Medulla oblongata (tissue), 1 donor: ENCODE measurements at regions not wholly inside any gene's neighbourhood (a gene's known extent, or its start where the extent isn't known, plus 50 kb on each side); places are given as distances from the start of the nearest gene placed in this dataset.
"Not testable (repeated sequence)": the region's sequence is repeated elsewhere in the genome, so short reads cannot be mapped to it uniquely, and the experiment has no call there.

Experiments
- DNase-seq: peaks from one replicate; pipeline ENCODE4 v3.0.0-alpha.2; 2015; ENCODE audit errors: extremely low spot score

DNA sequence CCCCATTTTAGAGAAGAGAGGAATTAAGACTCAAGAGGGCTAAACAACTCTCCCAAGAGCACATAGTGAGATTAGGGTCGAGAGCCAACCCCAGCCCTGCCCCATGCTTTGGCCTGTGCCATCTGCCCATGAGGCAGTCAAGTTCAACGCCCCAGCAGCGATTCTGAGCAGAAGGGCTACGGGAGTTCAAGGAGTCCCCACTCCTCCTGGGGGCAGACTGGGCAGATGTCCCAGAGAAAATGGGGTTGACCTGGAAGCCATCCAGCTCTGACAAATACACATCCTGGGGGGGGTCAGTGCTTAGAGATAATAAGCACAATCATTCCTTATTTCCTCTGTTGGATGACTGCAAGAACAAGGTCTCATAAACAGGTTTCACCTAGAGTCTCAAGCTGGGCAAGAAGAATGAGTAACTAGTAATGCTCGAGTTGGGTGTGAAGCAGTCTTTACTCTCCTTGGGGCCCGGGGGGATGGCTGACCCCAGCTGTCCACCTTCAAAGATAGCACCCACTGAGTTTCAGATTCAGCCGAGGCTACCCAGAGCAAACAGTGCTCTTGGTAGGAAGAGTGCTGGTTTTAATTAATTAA, 716.4 kb downstream of the RNF144A start:
- no peak for DNase-seq

DNA sequence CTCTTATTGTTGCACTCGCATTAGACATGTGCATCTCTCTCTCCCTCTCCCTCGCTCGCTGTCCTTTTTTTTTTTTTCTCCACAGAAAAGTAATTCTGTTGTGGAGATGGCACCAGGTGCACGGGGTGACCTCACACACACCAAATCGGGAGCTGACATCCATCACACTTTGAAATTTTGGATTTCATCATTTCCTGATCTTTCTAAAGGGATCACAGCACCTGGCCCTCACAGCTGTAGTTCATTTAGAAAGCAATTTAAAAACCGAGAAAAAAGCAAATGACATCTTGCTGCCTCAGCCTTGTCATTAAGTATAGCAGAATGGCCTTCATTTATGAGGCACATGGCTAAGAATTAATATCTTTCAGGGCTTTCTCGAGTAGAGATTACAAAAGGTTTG, 717.2 kb downstream of the RNF144A start:
- no peak for DNase-seq

DNA sequence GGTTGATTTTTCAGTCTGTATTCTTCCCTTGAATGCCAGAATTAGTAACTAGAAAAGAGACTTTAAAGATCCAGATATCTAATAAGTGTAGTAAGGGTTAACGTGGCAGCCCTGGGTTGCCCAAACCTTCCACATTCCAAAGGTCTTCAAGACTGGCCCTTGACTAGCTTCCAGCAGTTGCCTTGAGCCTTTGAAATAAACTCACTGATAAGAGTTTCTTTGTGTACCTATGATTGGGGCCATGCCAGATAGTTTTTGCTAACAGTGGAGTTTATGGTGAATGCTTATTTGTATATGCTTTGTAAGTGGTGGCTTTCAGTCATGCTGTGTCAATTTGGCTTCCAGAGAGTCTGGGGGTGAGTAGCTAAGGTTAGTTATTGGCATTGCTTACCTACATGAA, 722.3 kb downstream of the RNF144A start:
- no peak for DNase-seq

DNA sequence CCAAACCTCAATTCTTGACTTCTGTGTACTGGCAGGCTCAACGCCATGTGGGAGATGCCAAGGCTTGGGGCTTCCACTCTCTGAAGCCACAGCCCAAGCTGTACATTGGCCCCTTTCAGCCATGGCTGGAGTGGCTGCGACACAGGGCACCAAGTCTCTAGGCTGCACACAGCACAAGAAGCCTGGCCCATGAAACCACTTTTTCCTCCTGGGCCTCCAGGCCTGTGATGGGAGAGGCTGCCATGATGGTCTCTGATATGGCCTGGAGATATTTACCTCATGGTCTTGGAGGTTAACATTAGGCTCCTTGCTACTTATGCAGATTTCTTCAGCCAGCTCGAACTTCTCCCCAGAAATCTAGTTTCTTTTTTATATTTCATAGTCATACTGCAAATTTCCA, 724.1 kb downstream of the RNF144A start:
- not testable (repeated sequence) for DNase-seq

DNA sequence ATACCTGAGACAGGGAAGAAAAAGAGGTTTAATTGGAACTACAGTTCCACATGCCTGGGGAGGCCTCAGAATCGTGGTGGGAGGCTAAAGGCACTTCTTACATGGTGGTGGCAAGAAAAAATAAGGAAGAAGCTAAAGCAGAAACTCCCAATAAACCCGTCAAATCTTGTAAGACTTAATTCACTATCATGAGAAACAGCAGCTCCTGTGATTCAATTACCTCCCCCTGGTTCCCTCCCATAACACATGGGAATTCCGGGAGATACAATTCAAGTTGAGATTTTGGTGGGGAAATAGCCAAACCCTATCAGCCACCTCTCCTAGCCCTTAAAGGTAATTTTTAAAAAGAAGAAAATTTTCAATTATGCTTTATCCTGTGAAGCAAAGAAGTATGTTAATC, 728.8 kb downstream of the RNF144A start:
- no peak for DNase-seq

DNA sequence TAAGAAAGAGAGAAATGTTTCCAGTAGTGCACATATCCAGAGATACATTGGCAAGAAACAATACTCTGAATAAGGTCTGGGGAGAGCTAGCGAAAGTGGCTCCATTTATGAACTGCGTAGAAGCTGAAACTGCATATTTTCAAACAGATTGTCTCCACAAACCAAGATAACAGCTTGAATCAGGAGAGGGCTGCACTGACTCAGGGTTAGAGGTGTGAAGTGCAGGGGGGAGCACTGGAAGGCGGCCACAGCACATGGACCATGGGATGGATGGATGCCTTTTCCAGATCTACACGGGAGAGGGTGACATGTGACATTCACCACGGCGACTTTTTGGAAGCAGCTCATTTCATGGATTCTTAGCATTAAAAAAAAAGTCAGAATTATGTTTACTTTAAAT, 729.4 kb downstream of the RNF144A start:
- DNase-seq = no peak

DNA sequence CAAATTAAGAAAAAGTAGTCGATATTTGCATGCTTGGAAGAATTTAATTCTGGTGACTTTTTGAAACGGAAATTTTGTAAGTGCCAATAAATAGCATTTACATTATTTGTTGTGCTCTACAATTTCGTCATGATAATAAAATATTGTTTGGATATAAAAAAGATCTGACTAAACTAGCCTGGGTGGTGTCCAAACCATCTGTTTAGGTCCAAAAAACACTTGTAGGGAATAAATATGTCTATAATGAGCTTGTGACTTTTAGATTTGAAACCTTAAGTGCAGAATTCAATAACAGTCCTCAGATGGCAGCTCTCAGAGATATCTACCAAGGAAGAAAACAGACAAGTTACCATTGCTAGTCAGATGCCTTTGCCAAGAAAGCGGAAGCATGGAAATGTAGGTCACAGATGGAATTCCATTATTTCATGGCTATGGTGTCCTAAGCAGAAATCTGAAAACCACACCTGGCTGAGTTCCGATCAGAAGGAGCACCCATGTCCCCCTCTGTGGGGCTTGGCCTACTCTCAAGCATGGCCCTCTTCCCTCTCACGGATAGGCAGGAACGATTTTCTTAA, 731.1 kb downstream of the RNF144A start:
- no peak for DNase-seq

DNA sequence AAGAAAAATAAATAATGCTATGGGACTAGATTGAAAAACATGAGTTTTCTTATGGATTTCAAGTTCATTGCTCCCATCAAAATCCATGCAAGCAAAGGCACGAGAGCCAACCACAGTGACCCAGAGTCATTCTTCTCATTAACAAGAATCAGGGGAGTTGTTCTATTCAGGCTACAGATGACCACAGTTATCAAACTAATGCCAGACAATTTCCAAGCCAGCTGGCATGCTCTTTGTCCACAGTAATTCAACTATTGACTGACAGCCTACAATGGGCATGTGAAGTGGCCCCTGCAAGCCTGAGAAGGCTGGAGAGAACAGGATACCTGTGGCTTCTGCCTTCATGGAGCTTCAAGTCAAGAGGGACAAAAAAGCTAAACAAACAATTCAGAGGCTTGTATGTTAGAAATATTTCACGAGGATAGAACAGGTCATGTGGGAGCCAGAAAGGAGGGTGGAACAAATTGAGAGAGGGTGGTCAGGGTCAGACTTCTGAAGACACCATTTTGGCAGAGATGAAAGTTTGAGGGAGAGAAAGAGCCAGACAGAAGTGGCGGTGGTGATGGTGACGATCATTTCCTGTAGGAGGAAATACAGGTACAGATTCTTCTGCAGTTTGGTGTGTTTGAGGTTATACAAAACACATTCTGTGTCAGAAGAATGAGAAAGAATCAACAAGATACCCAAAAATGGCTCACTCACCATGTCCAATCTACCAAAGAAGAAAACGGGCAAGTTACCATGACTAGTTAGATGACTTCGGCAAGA, 732.4 kb downstream of the RNF144A start:
- DNase-seq = no peak

DNA sequence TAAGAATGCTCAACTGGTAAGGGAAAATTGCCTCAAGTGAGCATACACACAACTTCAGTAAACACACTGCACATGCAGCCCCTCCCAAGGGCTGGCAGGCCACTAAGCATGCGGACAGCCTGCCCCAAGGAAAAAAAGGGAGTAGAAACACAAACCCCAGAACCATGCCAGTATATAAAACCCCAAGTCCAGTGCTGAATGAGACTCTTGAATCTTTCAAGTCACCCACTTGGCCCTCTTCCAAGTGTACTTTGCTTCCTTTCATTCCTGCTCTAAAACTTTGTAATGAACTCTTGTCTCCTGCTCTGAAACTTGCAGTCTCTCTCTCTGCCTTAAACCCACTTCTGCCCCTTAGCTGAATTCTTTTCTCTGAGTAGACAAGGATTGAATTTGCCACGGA, 736.4 kb downstream of the RNF144A start:
- DNase-seq = no peak

DNA sequence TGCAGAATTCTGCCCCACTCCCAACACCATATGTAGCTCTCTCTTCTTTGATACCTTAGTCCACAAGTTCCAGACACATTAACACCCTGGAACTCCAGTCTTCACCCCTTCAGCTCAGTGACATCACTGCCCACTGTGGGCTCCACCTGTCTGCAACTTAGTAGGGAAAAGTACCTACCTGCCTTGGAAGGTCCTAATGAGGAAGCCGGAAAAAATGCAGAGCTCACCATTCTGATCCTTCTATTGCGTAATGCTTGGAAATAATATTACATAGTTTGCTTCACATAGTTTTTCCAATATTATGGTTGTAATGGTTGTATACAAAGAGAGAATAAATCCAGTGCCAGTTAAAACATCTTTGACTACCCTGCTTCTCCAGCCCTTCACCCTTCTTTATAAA, 738.4 kb downstream of the RNF144A start:
- no peak for DNase-seq

DNA sequence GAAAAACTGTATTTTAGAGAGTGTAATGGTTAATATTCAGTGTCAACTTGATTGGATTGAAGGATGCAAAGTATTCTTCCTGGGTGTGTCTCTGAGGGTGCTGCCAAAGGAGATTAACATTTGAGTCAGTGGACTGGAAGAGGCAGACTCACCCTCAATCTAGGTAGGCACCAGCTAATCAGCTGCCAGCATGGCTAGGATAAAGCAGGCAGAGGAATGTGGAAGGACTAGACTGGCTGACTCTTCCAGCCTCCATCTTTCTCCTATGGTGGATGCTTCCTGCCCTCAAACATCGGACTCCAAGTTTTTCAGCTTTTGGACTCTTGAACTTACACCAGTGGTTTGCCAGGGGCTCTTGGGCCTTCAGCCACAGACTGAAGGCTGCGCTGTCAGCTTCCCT, 740.3 kb downstream of the RNF144A start:
- DNase-seq = not testable (repeated sequence)

DNA sequence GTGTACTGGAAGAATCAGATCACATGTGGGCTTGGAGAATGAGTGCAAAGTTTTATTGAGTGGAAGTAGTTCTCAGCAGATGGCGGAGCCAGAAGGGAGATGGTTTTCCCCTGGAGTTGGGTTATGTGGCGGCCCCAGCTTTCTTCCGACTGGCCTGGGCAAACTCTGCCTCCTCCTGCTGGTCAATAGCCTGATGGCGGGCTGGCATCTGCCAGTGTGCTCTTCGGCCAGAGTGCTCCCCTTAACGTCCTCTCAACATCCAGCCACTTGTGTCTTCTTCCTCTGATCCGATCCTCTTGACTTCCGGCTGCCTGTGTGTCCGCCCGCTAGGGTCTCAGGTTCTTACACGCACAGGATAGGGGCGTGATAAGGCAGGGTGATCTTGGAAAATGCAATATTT, 741.3 kb downstream of the RNF144A start:
- no peak for DNase-seq

DNA sequence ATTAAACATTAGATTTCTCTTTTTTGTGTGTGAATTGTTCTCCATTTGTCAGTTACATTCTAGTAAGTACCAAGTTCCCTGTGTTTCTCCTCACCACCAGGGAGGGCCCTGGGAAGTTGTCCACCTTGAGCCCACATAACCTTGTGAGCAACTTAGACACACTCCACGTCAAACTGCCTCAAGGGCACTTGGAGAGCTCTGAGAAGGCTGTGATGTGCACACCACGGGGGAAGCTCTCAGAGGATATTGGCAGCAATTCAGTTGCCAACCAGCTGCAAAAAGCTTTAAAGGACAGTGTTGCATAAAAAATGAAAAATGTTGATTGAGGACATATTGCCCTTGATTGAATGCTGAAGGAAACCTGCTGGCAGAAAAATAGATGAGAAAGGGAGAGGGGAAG, 743.6 kb downstream of the RNF144A start:
- DNase-seq = no peak

DNA sequence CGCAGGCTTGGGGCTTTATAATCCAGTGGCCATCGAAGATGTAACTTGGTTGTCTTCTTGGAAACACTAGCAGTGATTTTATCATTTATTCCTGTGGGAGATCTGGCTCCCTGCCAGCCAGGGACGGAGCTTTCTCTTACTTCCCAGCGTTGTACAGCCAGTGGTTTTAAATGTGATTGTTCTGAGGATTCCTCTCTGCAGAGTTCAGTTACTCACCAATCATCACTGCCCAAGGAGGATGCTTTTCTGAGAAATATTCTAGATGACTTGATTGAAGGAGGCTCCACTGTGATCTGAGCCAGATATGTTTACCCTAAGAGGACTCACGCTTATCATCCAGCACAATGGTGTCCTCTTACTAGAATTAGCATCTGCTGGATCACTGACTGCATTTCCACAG, 744.3 kb downstream of the RNF144A start:
- DNase-seq = no peak

DNA sequence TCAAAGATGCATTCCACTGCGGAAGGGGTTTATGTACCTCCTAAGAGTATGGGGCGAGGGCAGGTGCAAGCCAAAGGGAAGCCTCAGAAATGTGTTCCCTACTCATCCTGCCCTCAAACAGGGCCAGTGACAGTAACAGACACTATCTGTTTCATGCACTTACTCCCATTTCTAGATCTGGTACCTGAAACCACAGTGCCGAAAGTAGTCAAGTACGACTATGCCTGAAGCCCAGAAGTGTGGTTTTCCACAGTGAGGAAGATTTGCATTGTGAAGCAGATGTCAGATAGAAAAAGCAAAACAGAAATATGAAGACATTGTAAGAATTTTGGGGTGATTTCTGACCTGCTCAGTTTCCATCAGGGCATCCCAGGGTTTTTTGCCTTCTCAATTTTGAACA, 748.7 kb downstream of the RNF144A start:
- no peak for DNase-seq

DNA sequence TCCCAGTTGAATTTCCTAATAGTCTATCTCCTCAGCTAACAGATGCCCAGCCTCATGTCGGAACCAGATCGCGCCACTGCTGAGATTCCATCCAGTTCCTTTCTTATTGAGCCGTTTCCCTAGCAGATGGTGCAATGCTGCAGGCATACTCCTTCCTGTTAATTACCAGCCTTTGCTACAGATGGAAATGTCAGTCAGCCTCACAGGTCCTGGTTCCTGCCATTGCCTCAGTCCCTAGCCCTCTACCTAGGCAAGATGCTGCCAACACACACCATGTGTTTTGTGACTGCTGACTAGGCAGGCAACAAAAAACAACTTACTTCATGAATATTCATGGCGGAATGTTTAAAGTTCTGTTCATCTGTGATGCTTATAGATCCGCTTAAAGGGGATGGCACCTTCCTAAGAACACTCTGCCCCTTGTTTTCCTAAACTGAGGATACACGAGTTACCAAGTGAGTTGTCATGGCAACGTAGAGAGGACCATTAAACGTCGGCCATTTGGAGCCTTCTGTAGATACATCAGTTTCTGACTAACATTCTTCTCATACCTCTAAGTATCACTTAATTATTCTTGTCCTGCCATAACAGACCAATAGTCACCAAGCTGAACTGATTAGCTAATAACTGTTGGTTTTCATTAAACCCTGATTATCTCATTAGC, 749.5 kb downstream of the RNF144A start:
- DNase-seq = no peak

DNA sequence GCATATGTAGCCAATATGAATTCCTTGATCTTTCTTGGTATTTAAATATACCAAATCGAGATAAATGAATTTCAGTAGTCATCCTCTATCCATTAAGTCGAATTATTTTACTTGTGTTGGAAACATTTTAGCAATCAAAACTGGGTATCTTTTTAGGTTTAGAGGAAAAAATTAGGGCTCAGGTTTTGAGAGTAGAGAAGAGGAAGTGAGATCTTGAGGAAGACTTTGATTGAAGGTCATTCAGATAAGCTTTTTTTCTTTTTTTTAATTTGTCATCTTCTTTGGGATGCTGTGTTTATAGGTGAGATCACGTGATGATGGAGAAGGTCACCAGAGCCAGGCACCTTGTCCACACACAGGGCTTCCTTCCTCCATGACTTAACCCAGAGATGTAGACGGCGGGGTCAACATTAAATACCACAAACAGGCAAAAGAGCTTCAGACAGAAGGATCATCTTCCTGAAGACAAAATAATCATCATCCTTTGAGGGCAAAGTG, 750.1 kb downstream of the RNF144A start:
- DNase-seq = no peak

DNA sequence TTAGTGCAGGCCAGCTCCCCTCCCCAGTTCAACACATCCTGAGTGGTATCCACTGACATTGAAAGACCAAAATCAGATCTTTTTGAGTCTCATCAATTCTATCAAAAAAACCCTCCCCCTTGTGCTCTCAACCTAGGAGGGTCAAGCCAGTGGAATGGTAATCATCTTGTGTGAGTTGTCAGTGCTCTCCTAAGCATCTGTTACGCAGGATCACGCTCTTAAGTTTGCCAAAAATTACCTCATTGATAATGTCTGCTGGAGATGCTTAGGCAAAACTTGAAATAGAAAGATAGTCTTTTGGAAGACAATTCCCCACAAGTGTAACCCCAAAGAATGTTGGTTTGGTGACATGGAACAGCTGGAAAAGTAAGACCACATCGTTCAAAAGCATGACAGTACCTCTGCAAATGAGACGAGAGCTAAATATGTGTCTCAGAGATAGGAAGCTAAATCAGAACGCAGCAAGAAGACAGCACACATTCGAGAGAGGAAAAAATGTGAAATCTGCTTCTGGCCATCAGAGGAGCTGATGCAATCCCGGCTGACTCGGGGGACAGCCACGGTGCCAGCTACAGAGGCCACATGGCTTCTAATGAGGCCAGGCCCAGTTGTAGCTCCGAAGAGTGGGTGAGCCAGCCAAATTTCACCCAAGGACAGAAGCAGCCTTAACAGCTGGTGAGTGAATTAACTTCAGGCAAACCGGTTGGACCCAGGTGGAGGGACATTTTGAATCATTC, 753.9 kb downstream of the RNF144A start:
- no peak for DNase-seq

DNA sequence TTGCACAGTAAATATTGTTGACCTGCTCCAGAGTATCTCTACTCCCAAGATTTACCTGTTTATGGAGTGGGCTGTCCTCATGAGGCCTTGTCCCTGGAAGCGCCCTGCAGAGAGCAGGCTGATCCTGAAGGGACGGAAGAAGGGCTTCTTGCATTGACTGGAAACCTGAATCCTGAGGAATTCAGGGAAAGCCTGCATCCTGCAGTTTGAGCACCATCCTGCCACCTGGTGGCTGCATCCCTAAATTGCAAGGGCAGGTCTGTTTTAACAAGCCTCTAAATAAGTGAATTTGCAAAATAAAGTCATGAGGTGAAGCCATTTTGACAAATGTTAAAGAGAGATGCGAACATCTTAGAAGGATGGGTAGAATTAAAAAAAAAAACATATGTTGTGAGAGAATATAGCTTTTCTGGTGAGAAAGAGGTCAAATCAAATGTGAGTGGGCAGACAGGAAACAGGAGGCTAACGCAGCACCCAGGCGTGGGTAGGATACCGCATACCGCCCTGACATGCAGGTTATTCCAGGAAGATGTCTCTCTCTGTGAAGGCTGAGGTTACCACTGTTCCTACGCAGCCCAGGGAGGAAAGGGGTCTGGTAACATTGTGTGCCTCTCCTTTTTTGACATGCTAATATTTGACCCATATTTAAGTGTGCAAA, 754.9 kb downstream of the RNF144A start:
- DNase-seq = peak; percentile 17

DNA sequence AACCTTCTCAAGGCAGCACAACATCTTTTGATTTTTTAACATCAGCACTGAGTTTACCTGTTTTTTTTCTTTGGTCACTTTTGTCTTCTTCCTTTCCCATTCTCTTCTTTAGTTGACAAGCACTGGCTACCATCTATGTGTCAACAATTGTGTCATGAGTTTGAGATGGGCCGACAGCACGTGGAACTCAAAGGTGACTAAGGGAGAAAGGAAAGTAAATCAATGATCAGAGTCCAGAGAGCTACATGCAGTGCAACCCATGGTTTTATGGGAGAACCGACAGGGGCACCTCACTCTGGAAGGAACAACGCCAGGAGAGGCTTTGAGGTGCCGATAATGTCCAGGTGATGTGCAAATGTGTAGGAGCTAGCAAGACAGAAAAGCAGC, 755.5 kb downstream of the RNF144A start:
- no peak for DNase-seq

DNA sequence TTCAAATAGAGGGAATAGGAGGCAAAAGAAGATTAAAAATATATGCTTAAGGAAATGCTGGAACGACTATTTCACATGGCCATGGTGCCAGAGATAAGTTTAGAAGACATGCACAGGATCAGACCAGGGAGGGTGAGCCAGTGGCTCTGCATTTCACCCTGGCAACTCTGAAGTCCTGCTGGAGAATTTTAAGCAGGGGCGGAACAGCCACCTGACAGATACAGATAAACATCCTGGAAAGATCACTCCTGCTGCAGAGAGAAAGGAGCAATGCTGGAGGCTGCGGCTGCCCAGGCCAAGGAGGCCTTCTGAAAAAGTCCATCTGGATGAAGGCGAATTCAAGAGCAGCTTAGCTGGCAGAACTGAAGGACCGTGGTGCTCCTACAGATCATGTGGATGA, 755.9 kb downstream of the RNF144A start:
- DNase-seq = no peak

DNA sequence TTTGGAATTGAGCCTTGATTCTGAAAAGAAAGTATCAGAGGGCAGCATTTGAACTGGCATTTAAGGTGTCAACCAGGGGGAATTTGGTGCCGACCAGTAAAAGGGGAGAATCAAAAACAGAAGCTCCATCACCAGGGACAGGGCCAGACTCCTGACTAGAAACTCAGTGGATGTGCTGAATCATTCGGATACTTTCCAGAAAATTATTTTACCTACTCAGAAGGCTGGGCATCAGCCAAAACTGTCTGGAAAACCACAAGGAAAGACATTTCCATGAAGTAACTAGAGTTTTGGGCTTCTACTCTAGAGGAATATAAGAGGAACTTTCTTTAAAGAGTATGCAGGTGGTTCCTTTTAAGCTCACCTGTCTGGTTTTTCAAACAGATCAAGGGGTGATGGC, 756.6 kb downstream of the RNF144A start:
- DNase-seq = no peak
